ENCODE measurements at regions not wholly inside any gene's neighbourhood (a gene's known extent, or its start where the extent isn't known, plus 50 kb on each side); places are given as distances from the start of the nearest gene placed in this dataset.

GRCh38 chr6:87815449-87815848 is 113.4 kb upstream of the AKIRIN2 start:
- no peak for DNase-seq (ENCODE audit: low read depth in 4 of 4, low spot score in 3 of 4)

GRCh38 chr6:87808005-87808757 is 106.1 kb upstream of the AKIRIN2 start:
- DNase-seq (ENCODE audit: low read depth in 4 of 4, low spot score in 3 of 4), result no peak

- no peak for DNase-seq (ENCODE audit: low read depth in 4 of 4, low spot score in 3 of 4)
Measured at GRCh38 chr6:87807475-87807874, 105.4 kb upstream of the AKIRIN2 start.

- DNase-seq (ENCODE audit: low read depth in 4 of 4, low spot score in 3 of 4), result no peak
Measured at GRCh38 chr6:87806635-87807034, 104.6 kb upstream of the AKIRIN2 start.

GRCh38 chr6:87806099-87806498 is 104.1 kb upstream of the AKIRIN2 start:
- DNase-seq (ENCODE audit: low read depth in 4 of 4, low spot score in 3 of 4), result no peak

GRCh38 chr6:87803791-87804190 is 101.8 kb upstream of the AKIRIN2 start:
- DNase-seq (ENCODE audit: low read depth in 4 of 4, low spot score in 3 of 4), result no peak

- no peak for DNase-seq (ENCODE audit: low read depth in 4 of 4, low spot score in 3 of 4)
Measured at GRCh38 chr6:87799651-87800050, 97.6 kb upstream of the AKIRIN2 start.

GRCh38 chr6:87798393-87799278 is 96.6 kb upstream of the AKIRIN2 start:
- no peak for DNase-seq (ENCODE audit: low read depth in 4 of 4, low spot score in 3 of 4)

GRCh38 chr6:87794922-87795885 is 93.2 kb upstream of the AKIRIN2 start:
- DNase-seq (ENCODE audit: low read depth in 4 of 4, low spot score in 3 of 4), result no peak

- DNase-seq (ENCODE audit: low read depth in 4 of 4, low spot score in 3 of 4), result no peak
Measured at GRCh38 chr6:87793315-87793714, 91.3 kb upstream of the AKIRIN2 start.

- DNase-seq (ENCODE audit: low read depth in 4 of 4, low spot score in 3 of 4), result no peak
Measured at GRCh38 chr6:87791982-87792381, 89.9 kb upstream of the AKIRIN2 start.

GRCh38 chr6:87791485-87791884 is 89.5 kb upstream of the AKIRIN2 start:
- no peak for DNase-seq (ENCODE audit: low read depth in 4 of 4, low spot score in 3 of 4)

GRCh38 chr6:87791029-87791428 is 89.0 kb upstream of the AKIRIN2 start:
- DNase-seq (ENCODE audit: low read depth in 4 of 4, low spot score in 3 of 4), result no peak

GRCh38 chr6:87789900-87790290 is 87.9 kb upstream of the AKIRIN2 start:
- DNase-seq (ENCODE audit: low read depth in 4 of 4, low spot score in 3 of 4), result no peak

GRCh38 chr6:87789198-87789899 is 87.3 kb upstream of the AKIRIN2 start:
- no peak for DNase-seq (ENCODE audit: low read depth in 4 of 4, low spot score in 3 of 4)

- DNase-seq (ENCODE audit: low read depth in 4 of 4, low spot score in 3 of 4), result no peak
Measured at GRCh38 chr6:87788141-87788540, 86.1 kb upstream of the AKIRIN2 start.

- no peak for DNase-seq (ENCODE audit: low read depth in 4 of 4, low spot score in 3 of 4)
Measured at GRCh38 chr6:87785229-87785862, 83.3 kb upstream of the AKIRIN2 start.

GRCh38 chr6:87784690-87785089 is 82.7 kb upstream of the AKIRIN2 start:
- no peak for DNase-seq (ENCODE audit: low read depth in 4 of 4, low spot score in 3 of 4)

- DNase-seq (ENCODE audit: low read depth in 4 of 4, low spot score in 3 of 4), result no peak
Measured at GRCh38 chr6:87784051-87784450, 82.0 kb upstream of the AKIRIN2 start.

- no peak for DNase-seq (ENCODE audit: low read depth in 4 of 4, low spot score in 3 of 4)
Measured at GRCh38 chr6:87779542-87779941, 77.5 kb upstream of the AKIRIN2 start.
